ENCODE measurements at regions not wholly inside any gene's neighbourhood (a gene's known extent, or its start where the extent isn't known, plus 50 kb on each side); places are given as distances from the start of the nearest gene placed in this dataset.

DNA sequence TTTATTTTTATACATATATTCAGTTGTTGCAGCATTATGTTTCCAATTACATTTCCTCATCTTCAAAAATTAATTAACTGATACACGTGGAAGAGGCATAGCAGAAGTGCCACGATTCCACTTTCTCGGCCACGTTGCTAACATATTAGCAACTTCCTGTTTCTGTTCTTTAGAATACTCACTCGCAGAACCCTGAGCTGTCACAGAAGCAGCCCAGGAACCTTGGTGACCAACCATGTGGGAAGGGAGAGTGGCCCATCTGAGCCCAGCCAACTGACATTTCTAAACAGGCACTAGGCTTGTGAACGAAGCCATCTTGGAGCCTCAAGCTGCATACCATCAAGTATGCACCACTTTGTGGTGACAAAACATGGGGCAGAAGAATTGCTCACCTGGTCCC lies 350.1 kb downstream of the CBLN2 start:
- no peak for TF ChIP-seq EZH2 (IDR thresholded peaks at IDR 0.05; ENCODE audit: borderline replicate concordance, low read depth, low read length, poor library complexity, severe bottlenecking)
- TF ChIP-seq, protein P1, sequence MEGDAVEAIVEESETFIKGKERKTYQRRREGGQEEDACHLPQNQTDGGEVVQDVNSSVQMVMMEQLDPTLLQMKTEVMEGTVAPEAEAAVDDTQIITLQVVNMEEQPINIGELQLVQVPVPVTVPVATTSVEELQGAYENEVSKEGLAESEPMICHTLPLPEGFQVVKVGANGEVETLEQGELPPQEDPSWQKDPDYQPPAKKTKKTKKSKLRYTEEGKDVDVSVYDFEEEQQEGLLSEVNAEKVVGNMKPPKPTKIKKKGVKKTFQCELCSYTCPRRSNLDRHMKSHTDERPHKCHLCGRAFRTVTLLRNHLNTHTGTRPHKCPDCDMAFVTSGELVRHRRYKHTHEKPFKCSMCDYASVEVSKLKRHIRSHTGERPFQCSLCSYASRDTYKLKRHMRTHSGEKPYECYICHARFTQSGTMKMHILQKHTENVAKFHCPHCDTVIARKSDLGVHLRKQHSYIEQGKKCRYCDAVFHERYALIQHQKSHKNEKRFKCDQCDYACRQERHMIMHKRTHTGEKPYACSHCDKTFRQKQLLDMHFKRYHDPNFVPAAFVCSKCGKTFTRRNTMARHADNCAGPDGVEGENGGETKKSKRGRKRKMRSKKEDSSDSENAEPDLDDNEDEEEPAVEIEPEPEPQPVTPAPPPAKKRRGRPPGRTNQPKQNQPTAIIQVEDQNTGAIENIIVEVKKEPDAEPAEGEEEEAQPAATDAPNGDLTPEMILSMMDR (conservative IDR thresholded peaks at IDR 0.05; ENCODE audit: low read depth, low read length) = no peak
- intact Hi-C loops (cut with micrococcal nuclease; ENCODE audit: unreplicated experiment) = no loop called here
- DNase-seq (ENCODE audit: low spot score) = no peak
- POLR2A ChIA-PET (ENCODE audit: low non-redundant PET) = no interaction called here
- Histone ChIP-seq H3K27me3 (replicated peaks; ENCODE audit: insufficient read depth, low read depth, low read length, poor library complexity) (no peaks in the 10 kb centered on the region), H3K9me3 (ENCODE audit: low read depth, low read length, poor library complexity, severe bottlenecking) (no peaks in the 10 kb centered on the region), H3K4me3 (ENCODE audit: low read depth, low read length, poor library complexity, severe bottlenecking) (no peak overlapping the region), H3K4me1 (ENCODE audit: insufficient read depth, low read length, poor library complexity, severe bottlenecking) (no peaks in the 10 kb centered on the region), H3K36me3 (ENCODE audit: insufficient read depth, low read length, poor library complexity, severe bottlenecking) (no peaks in the 10 kb centered on the region), H3K27ac (ENCODE audit: low read depth, low read length, poor library complexity, severe bottlenecking) (no peak overlapping the region)
- CTCF ChIA-PET = no interaction called here
- BruUV-seq (replicated peaks) = no TSS peak

DNA sequence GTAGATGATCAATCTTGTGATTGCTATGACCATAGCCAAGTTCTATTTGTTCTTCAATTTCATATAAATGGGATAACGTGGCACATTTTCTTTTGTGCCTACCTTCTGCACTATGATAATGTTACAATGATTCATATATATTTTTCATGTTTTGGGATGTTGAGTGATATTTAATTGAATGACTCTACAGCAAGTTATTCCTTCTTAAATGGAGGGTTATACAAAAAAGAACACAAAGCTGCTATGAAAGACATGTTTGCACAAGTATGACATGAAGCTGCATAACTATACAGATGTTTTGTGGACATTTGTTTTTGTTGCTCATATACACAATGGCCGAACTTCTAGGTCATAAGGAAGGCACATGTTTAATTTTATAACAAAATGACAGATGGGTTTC lies 356.2 kb downstream of the CBLN2 start:
- intact Hi-C loops (cut with micrococcal nuclease; ENCODE audit: unreplicated experiment) = no loop called here
- BruUV-seq (replicated peaks) = no TSS peak
- Histone ChIP-seq H3K36me3 (ENCODE audit: insufficient read depth, low read length, poor library complexity, severe bottlenecking) (no peaks in the 10 kb centered on the region), H3K27ac (ENCODE audit: low read depth, low read length, poor library complexity, severe bottlenecking) (no peak overlapping the region), H3K4me1 (ENCODE audit: insufficient read depth, low read length, poor library complexity, severe bottlenecking) (peaks cover 3% of the 10 kb centered on the region), H3K9me3 (ENCODE audit: low read depth, low read length, poor library complexity, severe bottlenecking) (no peaks in the 10 kb centered on the region), H3K4me3 (ENCODE audit: low read depth, low read length, poor library complexity, severe bottlenecking) (no peak overlapping the region), H3K27me3 (replicated peaks; ENCODE audit: insufficient read depth, low read depth, low read length, poor library complexity) (no peaks in the 10 kb centered on the region)
- no peak for DNase-seq (ENCODE audit: low spot score)
- ChIA-PET POLR2A (ENCODE audit: low non-redundant PET) (no interaction called here), CTCF (no interaction called here)
- TF ChIP-seq EZH2 (IDR thresholded peaks at IDR 0.05; ENCODE audit: borderline replicate concordance, low read depth, low read length, poor library complexity, severe bottlenecking) = no peak
- TF ChIP-seq, protein P1 (conservative IDR thresholded peaks at IDR 0.05; ENCODE audit: low read depth, low read length) = no peak

DNA sequence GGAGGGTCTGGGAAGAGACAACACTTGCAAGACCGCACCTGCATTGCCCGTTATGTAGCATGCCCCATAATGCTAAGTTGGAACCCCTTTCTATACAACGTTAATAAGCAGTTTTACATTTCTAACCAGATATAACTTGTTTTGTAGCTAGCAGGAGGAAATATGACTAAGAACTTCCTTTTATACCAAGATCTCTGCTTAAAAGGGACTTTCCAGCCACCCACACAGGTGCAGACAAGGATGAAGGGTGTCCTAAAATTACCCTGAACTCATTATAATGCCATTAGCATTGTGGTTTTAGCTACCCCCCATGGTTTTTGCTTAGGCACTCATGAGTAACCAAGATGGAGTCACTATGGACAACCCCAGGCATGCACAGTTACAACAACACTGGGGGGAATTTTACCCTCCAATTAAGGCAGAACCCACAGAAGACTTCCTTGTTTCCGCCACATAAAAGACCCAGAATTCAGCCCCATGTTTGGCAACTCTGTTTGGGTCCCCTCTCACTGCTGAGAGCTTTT lies 362.8 kb downstream of the CBLN2 start:
- peaks cover 3% of the 10 kb centered on the region for H3K4me1 ChIP-seq (ENCODE audit: insufficient read depth, low read length, poor library complexity, severe bottlenecking)
- no peak overlapping the region for H3K27ac ChIP-seq (ENCODE audit: low read depth, low read length, poor library complexity, severe bottlenecking)
- CTCF ChIA-PET = no interaction called here
- H3K9me3 ChIP-seq (ENCODE audit: low read depth, low read length, poor library complexity, severe bottlenecking) = peaks cover 13% of the 10 kb centered on the region
- H3K4me3 ChIP-seq (ENCODE audit: low read depth, low read length, poor library complexity, severe bottlenecking) = no peak overlapping the region
- no peak for TF ChIP-seq EZH2 (IDR thresholded peaks at IDR 0.05; ENCODE audit: borderline replicate concordance, low read depth, low read length, poor library complexity, severe bottlenecking)
- TF ChIP-seq, protein P1 (conservative IDR thresholded peaks at IDR 0.05; ENCODE audit: low read depth, low read length) = no peak
- no peak for DNase-seq (ENCODE audit: low spot score)
- POLR2A ChIA-PET (ENCODE audit: low non-redundant PET) = no interaction called here
- no TSS peak for BruUV-seq (replicated peaks)
- H3K27me3 ChIP-seq (replicated peaks; ENCODE audit: insufficient read depth, low read depth, low read length, poor library complexity) = no peaks in the 10 kb centered on the region
- intact Hi-C loops (cut with micrococcal nuclease; ENCODE audit: unreplicated experiment) = no loop called here
- no peaks in the 10 kb centered on the region for H3K36me3 ChIP-seq (ENCODE audit: insufficient read depth, low read length, poor library complexity, severe bottlenecking)

Data from A673 (cell line).